ENCODE measurements at regions not wholly inside any gene's neighbourhood (a gene's known extent, or its start where the extent isn't known, plus 50 kb on each side); places are given as distances from the start of the nearest gene placed in this dataset.

DNA sequence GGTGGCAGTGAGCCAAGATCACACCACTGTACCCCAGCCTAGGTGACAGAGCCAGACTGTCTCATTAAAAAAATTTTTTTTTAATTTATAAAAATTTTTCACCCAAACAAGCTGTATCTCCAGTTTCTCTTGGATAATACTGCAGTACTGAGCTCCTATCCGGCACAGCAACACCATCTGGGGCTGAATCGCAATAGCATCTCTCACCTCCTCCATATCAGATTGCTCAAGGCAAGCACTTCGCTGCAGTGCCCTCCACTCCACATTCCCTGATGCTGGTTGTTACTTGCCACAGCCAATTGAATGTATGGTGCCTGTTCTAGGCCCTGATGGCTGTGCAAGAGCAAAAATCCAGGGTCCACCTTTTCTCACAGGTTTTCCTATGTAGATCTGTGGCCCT lies 69.3 kb upstream of the FAM241A start:
- WGBS (ENCODE audit: insufficient coverage, insufficient replicate concordance, low lambda C conversion rate, missing lambda C conversion rate), result 69% methylated on average over 3 of the region's 3 CpGs
- Histone ChIP-seq H3K79me2 (ENCODE audit: control insufficient read depth, insufficient read depth, low read length) (no peaks in the 10 kb centered on the region), H3K27me3 (replicated peaks in 1 of 2; ENCODE audit: control insufficient read depth in 2 of 2, insufficient read depth in 2 of 2, low read length in 1 of 2) (no peaks in the 10 kb centered on the region), H4K20me1 (ENCODE audit: control insufficient read depth, insufficient read depth) (no peaks in the 10 kb centered on the region), H3K4me1 (ENCODE audit: control insufficient read depth, insufficient read depth, low read length) (peaks cover 4% of the 10 kb centered on the region), H2AFZ (ENCODE audit: control insufficient read depth, low read depth, low read length) (no peak overlapping the region), H3K9ac (ENCODE audit: control insufficient read depth, insufficient read depth, low read length) (no peak overlapping the region), H3K9me3 (replicated peaks; ENCODE audit: control insufficient read depth, insufficient read depth, low read length) (no peaks in the 10 kb centered on the region; the same call in 2 of the 3 replicates), H3K4me2 (ENCODE audit: control insufficient read depth, insufficient read depth) (no peak overlapping the region), H3K36me3 (ENCODE audit: control insufficient read depth in 2 of 2, insufficient read depth in 2 of 2, low read length in 1 of 2) (no peaks in the 10 kb centered on the region), H3K4me3 (no peak overlapping the region), H3K27ac (ENCODE audit: control insufficient read depth, insufficient read depth) (no peak overlapping the region)
- ATAC-seq (peak; percentile 22; the same call in 2 of the 3 replicates), FAIRE-seq (no peak), DNase-seq (ENCODE audit: low read depth, low spot score) (no peak)
- ChIA-PET CTCF (interaction anchor here (1.0 to 1.3 kb wide), 5 partner anchors 22 to 197 kb away, joined by 3 read pairs; no protein-coding TSS in a partner anchor), POLR2A (no interaction called here), SMC1A (ENCODE audit: uncharacterized antibody, unreplicated experiment) (interaction anchor here (1.0 kb wide), 1 partner anchor 19 kb away, joined by 3 read pairs; no protein-coding TSS in a partner anchor), RAD21 (ENCODE audit: unreplicated experiment) (no interaction called here)
- in situ Hi-C loops (cut with MboI), result no loop called here
- TF ChIP-seq RBBP5 (conservative IDR thresholded peaks at IDR 0.05) (no peak), NRF1 (conservative IDR thresholded peaks at IDR 0.05; ENCODE audit: low read depth, low read length) (no peak), HDAC2 (IDR thresholded peaks at IDR 0.05) (no peak), RAD21 (IDR thresholded peaks at IDR 0.05; ENCODE audit: insufficient read depth, low read depth, low read length) (no peak), ZNF217 (IDR thresholded peaks at IDR 0.05) (no peak), ATF2 (IDR thresholded peaks at IDR 0.05; ENCODE audit: low read length) (no peak), CHD2 (IDR thresholded peaks at IDR 0.05; ENCODE audit: borderline replicate concordance, low read depth, low read length) (no peak)
- TF ChIP-seq, protein P1, sequence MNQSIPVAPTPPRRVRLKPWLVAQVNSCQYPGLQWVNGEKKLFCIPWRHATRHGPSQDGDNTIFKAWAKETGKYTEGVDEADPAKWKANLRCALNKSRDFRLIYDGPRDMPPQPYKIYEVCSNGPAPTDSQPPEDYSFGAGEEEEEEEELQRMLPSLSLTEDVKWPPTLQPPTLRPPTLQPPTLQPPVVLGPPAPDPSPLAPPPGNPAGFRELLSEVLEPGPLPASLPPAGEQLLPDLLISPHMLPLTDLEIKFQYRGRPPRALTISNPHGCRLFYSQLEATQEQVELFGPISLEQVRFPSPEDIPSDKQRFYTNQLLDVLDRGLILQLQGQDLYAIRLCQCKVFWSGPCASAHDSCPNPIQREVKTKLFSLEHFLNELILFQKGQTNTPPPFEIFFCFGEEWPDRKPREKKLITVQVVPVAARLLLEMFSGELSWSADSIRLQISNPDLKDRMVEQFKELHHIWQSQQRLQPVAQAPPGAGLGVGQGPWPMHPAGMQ (IDR thresholded peaks at IDR 0.05; ENCODE audit: borderline replicate concordance), result no peak
- TF ChIP-seq, protein P2, sequence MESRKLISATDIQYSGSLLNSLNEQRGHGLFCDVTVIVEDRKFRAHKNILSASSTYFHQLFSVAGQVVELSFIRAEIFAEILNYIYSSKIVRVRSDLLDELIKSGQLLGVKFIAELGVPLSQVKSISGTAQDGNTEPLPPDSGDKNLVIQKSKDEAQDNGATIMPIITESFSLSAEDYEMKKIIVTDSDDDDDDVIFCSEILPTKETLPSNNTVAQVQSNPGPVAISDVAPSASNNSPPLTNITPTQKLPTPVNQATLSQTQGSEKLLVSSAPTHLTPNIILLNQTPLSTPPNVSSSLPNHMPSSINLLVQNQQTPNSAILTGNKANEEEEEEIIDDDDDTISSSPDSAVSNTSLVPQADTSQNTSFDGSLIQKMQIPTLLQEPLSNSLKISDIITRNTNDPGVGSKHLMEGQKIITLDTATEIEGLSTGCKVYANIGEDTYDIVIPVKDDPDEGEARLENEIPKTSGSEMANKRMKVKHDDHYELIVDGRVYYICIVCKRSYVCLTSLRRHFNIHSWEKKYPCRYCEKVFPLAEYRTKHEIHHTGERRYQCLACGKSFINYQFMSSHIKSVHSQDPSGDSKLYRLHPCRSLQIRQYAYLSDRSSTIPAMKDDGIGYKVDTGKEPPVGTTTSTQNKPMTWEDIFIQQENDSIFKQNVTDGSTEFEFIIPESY (IDR thresholded peaks at IDR 0.05), result no peak
- intact Hi-C loops (cut with micrococcal nuclease; ENCODE audit: unreplicated experiment), result no loop called here
- BruUV-seq (replicated peaks), result no TSS peak
